ENCODE measurements at regions not wholly inside any gene's neighbourhood (a gene's known extent, or its start where the extent isn't known, plus 50 kb on each side); places are given as distances from the start of the nearest gene placed in this dataset.

DNA sequence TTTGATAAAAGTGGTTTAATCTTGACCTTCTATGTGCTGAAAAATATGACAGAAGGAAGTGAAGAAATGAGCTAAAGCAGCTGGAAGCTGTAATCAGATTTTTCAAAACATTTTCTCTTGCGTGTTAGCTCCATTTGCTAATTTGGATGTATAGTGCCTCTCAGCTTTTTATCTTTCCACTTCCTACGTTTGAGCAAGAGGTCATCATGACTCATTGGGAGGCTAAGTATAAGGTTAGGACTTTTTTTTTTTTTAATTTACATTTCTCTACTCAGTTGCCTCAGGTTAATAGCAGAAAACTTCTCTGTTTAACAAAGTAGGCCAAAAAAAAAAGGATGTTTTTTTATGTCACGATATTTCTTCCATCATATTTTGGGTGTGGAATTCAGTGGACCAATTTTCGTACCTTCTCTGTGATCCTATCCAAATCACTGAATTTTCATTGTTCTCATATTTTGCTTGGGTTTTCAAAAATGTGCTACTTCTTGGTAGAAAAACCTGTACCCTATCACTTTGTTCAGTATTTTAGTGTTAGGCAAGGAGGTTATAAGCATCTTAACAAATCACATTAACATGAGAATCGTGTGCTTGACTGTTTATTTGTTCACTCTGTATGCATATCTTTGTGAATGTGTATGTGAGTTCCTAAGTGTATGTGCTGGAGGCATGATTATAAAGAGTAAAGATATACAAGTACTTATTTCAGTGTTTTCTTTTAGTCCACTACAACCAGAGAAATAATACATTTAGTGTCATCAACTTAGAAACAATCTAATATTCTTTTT, 1028.3 kb upstream of the EYS start:
- no peak for DNase-seq

DNA sequence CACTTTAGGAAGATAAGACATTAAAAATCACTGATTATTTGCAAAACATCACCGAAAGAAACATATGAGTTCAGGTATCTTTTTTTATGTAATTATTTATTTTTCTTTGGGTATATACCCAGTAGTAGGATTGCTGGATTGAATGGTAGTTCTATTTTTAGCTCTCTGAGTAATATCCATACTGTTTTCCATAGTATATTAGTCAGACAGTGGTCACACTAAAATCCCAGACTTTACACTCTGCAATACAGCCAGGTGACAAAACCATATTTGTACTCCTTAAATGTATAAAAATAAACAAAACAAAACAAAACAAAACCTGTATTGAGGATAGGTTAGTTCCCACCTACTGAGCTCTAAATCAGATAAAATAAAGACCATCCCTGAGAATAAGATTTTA, 1024.3 kb upstream of the EYS start:
- DNase-seq: no peak

DNA sequence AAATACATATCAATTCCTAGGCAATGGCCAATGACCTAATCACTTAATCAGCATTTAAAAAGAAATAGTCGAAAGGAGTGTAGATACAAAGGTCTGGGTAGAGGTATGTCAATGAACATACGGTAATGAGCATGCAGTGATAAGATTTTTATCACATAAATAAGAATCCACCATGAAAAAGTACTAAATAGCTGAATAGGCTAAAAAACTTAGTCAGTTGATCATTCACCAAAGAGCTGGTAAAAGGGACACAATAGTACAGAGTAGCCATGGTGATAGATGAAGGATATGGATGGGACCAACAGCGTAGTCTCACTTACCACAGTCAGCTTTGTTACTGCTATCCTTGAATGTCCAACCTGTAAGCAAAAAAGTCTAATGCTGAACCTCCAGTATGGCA, 1018.6 kb upstream of the EYS start:
- DNase-seq: no peak

DNA sequence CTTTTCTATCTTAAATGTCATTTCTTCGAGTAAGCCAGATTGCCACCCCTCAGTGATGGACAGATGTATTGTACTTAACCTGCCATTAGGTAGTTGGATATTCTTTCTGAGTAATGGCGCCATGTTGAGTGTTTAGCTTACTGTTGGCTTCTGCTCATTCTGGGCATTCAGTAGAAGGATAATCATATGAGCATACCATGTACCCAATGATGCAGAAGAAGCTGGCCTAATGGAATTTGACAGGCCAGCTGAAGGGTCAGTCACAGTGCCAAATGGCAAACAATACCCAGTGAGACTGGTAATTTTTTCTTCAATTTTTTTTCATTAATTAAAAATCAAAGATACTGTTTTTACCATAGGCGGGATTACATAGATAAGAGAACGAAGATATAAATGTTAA, 1010.8 kb upstream of the EYS start:
- no peak for DNase-seq

DNA sequence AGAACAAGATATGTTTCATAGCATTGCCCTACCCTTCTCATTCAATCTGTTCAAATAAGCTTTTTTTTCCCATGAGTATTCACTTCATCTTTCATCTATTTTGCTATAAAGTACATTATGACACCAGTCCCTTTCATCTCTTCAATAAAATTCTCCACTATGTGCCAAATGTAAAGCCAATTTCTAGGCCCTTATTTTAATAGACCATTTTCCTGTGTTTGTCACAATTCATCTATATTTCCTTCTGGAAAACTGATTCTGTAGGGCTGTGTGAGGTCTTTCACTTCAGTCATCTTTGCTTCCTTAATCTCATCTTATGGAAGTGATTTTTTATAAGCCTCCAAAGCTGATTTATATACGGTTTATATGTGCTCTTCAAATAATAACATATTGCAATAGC, 992.4 kb upstream of the EYS start:
- DNase-seq: no peak

DNA sequence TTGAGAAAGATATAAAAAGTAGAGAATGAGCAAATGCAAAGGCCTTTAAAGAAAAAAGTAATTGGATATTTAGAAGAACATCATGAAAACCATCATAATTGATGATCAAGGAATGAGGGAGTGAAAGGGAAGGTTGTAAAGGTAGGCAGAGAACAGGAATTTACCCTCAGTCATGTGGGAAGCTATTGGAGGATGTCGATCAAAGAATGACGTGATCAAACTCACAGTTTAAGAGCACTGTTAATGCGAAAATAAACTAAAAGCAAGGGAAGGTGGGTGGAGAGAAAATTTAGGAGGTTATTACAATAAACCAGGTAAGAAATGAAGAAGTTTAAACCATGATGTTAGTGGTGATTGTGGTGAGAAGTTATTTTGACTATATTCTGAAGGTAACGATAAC, 982.6 kb upstream of the EYS start:
- no peak for DNase-seq

DNA sequence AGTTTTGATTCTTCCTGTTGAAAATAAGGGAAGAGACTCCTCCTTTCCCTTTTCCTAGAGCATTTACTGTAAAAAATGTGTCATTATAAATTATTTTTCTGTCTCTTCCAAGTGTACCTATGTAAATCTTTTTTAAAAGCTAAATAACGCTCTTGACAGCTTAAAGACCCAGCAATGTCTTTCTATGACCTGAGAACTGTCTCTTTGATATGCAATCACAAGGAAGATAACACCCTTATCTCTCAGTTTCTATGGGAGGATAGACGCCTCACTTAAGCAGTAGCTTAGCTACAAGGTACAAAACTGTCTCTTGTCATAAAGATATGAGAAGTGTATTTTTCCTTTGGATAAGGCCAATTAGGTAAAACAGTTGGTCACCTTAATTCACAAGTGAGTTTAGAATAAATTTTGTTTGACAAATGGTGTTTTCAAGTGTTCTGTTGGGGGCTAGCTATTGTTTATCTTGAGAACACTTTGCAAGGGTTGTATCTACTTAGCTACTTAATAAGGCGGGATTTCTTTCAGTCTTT, 980.6 kb upstream of the EYS start:
- no peak for DNase-seq

DNA sequence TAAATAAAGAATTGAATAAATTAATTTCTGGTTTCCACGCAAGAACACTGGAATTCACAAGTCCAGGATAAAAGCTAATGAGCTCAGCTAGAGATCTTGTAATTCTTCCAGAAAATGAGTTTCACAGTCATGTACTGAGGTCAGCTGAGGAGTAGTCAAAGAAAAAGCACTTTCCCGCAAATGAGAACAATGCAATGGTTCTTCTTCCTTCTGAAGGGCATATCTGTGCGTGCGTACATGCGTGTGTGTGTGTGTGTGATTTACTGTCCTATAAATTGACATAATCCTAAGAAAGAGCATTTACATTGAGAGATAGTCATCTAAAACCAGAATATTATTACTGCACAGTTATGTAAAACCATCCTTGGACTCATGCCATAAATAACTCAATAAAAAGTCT, 968.9 kb upstream of the EYS start:
- no peak for DNase-seq

DNA sequence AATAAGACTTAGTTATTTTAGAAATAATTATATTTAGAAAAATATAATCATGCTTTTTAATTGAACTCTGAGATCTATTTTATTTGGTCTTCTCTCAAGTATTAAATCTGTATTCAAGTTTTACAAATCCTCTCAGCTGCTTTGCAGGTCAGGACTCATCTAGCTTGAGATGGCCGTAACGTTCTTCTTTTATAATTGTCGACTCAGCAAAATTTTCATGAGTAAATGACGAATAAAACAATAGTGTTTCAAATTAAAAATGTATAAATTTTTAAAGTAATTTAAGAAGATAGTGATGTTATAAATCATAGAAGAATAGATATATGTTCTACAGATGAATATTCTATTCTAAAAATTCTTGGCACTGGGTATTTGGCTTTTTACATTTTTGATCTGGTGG, 957.1 kb upstream of the EYS start:
- DNase-seq: no peak

DNA sequence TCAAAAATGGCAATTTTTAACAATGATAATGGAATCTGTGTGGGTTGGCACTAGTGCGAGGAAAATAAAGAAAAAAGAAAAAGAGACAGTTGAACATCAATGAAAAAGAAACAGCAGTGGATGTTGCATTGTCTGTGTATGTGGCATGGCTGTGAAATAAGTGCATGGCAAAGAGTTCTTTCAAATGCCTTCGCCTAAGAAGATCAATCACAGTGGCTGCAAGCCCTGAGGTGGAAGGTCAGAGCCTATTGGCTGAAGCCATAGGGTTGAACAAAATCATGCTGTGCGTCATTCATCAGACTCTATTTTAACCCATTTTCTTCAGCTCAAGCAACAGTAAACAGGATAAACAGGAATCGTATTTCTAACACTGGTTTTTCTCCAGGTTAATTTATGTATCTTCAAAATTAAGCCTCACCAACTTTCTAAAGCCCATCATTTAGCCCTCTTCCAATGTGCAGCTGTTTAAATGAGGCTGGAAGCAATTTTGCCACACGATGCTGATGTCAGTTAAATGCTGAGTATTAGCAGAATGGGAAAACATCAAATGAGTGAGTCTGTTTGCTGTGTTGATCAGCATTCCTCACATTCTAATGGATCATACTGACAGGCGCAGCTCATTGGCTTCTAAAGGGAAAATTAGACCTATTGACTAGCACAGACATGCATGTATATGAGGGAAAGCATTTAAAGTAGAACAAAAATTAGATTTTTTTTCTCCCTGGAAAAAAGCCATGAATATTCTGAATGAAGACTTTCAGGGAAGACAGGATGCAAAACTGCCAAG, 955.9 kb upstream of the EYS start:
- DNase-seq: peak; percentile 3

DNA sequence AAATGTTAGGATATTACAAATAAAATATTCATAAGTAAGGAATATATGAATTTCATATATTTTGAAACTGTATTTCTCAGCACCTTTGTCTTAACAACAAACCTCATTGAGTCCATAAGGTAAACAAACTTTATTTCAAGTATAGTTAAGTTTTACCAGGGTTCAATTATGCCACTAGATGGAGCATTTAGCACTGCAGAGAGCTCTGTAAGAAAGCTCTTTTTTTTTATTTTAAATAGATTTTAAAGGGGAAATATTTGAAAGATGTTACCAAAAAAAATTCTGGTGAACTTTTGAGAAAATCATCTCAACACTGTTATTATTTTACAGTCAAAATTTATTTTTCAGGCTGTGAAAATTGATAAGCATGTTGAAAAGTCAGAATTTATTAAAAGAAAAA, 955.2 kb upstream of the EYS start:
- peak; percentile 0 for DNase-seq

DNA sequence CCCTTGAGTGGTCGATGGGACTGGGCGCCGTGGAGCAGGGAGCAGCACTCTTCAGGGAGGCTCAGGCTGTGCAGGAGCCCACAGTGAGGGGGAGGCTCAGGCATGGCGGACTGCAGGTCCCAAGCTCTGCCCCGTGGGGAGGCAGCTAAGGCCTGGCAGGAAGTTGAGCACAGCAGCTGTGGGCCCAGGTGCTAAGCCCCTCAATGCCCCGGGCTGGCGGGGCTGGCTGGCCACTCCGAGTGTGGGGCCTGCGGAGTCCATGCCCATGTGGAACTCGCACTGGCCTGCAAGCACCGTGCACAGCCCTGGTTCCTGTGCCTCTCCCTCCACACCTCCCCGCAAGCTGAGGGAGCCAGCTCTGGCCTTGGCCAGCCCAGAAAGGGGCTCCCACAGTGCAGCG, 948.4 kb upstream of the EYS start:
- DNase-seq: no peak

DNA sequence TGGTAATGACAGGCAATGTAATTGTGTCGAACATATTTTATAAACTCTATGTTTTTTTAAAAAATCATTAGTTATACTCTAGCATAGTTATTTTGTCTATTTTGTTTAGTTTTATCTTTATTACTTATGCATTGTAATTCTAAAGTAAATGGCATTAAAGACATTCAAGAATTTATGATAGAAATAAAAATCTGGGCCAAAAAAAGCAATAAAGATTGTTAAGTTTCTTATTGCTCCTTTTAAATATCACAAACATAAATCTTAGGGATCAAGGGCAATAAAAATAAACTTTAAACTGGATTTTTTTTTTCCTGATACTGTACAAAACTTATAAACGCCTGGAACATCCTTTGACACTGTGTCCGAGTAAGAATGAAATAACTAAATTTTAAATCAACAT, 931.5 kb upstream of the EYS start:
- DNase-seq: no peak

DNA sequence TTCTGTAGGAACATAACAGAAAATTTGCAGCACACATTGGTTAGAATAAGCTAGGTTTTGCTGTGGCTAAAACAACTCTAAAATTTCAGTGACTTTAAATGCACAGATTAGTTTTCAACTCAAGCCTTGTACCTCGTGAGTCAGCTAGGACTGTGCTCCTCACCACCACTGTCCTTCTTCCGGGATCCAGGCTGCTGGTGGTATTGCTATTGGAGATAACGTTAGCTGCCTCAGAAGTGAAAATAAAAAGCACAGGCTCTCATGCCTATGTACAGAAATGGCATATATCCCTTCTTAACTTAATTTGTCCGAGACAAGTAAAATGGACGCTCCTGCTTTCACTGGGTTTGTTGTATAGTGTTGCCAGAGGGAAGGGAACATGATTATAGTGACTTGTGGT, 931.1 kb upstream of the EYS start:
- no peak for DNase-seq

DNA sequence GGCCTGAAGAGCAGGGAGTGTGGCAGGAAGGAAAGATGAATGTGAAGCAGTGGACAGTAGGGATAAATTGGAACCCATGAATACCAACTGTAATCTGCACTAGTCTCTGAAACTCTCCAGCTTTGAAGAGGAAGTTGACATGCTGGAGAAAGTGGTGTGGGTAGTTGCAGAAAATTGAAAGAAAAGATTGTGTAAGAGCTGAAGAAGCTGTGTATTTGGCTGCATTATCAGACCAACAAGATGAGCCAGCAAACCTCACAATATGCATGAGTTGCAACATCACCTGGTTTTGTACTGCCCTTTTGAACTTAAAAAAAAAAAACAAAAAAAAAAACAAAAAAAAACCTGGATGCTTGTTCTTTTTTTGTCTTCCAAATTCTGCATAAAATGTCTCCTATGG, 921.9 kb upstream of the EYS start:
- DNase-seq: no peak

DNA sequence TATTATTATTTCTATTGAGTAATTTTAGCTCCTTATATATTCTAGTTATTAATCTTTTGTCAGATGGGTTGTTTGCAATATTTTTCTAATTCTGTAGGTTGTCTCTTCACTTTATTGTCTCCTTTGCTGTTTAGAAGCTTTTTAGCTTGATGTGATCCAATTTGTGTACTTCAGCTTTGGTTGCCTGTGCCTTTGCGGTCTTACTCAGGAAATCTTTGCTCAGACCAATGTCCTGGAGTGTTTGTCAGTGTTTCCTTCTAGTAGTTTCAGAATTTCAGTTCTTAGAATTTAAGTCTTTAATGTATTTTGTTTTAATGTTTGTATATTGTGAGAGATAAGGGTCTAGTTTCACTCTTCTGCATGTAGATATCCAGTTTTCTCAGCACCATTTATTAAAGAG, 916.0 kb upstream of the EYS start:
- DNase-seq: no peak

DNA sequence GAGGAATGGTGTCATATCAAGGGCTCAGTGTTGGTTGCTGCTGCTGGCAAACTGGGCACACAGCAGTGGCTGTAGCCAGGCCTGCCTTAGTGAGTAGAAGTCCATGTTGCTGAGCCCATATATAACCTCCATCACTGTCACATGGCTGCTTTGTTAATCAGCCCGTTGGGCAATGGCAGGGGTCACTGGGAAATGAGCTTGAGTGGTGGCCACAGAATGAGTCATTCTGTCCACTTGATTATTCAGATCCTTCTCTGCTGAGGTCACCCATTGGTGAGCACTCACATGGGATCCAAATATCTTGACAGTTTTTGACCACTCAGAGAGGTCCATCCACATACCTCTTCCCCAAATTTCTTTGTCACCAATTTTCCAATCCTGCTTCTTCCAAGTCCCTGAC, 898.9 kb upstream of the EYS start:
- no peak for DNase-seq

DNA sequence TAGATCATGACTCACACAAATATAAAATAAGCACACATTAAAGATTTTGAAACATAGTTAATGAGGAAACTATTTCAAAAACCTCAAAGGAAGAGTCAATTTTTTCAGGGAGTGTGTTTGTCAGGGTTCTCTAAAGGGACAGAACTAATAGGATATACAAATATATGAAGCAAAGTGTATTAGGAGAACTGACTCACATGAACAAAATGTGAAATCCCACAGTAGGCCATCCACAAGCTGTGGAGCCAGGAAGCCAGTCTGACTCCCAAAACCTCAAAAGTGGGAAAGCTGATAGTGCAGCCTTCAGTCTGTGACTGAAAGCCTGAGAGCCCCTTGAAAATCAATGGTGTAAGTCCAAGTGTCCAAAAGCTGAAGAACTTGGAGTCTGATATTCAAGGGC, 898.0 kb upstream of the EYS start:
- no peak for DNase-seq

DNA sequence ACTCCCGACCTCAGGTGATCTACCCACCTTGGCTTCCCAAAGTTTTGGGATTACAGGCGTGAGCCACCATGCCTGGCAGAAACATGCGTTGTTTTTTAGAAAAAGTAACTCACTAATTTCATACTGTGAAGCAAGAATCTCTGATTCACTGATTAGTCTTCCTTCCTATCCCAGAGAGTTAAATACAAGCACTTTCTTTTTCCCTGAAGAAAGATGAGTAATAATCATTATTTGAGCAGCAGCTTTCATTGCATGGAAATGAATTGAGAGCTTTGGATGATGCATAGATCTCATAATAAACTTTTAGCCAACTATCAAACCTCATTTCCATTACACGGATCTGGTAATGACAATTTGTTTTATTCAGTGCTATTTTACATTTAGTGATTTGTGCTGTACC, 892.5 kb upstream of the EYS start:
- DNase-seq: no peak

DNA sequence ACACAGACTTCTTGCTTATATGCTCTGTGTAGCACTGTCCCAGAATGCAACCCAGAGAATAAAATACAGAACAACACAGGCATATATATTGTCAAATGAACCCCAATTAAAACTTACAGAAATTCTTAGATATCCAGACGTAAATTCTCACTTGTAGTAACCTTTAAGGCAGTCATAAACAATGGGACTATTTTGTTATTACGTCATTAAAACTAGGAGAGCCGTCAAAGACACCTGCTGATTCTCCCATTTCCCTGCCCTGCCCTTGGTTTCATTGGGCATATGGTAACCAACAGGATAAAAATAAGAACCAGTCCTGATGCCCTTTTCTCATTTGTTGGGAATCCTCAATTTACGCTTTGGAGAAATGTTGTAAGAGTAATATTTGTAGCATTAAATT, 871.3 kb upstream of the EYS start:
- DNase-seq: no peak

DNA sequence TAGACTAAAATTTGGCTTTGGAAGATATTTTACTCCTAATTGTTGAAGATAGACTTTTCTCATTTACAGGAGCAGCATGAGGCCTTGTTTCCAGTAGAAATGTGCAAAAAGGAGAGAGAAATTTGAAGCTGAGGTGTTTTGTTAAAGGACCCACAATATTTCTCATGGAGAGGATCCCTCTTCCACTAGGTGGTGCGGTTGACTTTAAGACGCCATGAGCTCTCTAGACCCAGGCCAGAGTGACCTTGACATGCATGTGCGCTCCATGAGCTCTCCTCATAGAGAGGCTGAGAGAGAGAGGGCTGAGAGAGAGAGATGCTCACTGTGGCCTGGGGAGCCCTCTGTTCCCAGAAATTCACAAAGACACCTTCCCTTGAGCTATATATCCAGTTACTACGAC, 861.2 kb upstream of the EYS start:
- DNase-seq: no peak

DNA sequence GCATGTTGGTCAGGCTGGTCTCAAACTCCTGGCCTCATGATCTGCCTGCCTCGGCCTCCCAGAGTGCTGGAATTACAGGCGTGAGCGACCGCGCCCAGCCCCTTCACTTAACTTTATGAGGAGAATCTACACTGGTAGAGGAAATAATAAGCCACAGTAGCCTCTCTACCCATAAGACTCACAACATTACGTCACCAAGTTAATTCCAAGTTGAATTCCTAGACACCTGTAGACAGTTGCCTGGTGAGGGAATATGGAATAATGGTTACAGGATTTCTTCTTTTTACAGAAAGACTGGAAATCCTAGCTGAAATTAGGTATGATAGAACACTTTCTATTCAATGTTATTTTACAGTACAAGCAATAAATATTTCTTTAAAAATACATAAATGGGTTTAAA, 854.5 kb upstream of the EYS start:
- no peak for DNase-seq

DNA sequence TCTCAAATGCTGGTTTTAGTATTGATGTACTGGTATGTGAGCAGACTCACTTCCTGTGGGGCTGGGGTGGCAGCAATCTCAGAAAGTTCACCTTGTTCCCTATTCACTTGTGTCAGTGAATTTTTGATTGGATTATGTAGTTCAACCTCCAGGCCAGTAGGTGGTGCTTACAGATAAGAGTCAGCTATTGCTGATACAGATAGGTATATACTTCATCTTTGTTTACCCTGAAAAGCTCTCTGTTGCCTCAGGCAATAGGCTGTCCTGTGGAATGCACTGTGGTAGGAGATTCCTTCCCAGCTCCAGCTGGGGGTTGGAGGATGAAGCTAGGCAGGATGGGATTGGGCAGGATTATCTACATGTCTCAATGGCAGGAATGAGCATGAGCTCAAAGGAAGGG, 851.2 kb upstream of the EYS start:
- no peak for DNase-seq

DNA sequence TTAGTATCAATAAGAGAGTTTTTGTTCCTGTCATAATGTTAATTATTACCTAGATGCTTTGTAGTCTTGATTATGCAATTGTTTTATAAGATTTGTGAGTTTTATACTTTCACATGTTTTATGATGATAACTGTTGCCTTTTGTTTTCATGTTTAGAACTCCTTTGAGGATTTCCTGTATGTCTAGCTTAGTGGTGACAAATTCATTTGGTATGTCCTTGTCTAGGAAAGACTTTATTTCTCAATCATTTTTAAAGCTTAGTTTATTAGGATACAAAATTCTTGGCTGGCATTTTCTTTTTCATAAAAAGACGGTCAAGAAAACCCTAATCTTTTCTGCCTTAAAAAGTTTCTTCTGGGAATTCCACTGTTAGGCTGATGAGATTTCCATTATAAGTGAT, 849.9 kb upstream of the EYS start:
- no peak for DNase-seq
